Stomach (tissue), 8 donors: ENCODE measurements at regions not wholly inside any gene's neighbourhood (a gene's known extent, or its start where the extent isn't known, plus 50 kb on each side); places are given as distances from the start of the nearest gene placed in this dataset.

Source experiments
- DNase-seq, 2 donors: peaks; one replicate each; pipeline versions ENCODE4 v3.0.0 to v3.0.0-alpha.2; 2013 to 2019
- H3K27ac ChIP-seq, 5 donors: fragments of 200-600 bp in 4 of 5; sonication (generic) in 4 of 5; one replicate each; pipeline ENCODE4 v1.5.1; 2013 to 2019; ENCODE audit warnings: mild to moderate bottlenecking in 1 of 5, moderate library complexity in 1 of 5
- H3K27me3 ChIP-seq, 3 donors: fragments of 200-600 bp; sonication (generic); one replicate each; pipeline ENCODE4 v1.5.1; 2017 to 2019; ENCODE audit warnings: mixed run types in 1 of 3
- H3K36me3 ChIP-seq, 4 donors: fragments of 200-600 bp; sonication (generic); 1 replicate in 3 of 4; 2 replicates in 1 of 4; pipeline ENCODE4 v1.5.1; 2016 to 2019
- H3K4me1 ChIP-seq, 4 donors: fragments of 200-600 bp; sonication (generic); one replicate each; pipeline ENCODE4 v1.5.1; 2016 to 2019
- H3K4me3 ChIP-seq, 4 donors: fragments of 200-600 bp; sonication (generic) in 3 of 4; one replicate each; pipeline ENCODE4 v1.5.1; 2016 to 2019; ENCODE audit warnings: mild to moderate bottlenecking in 1 of 4
- H3K9me3 ChIP-seq, 4 donors: fragments of 200-600 bp; sonication (generic); one replicate each; pipeline ENCODE4 v1.5.1; 2016 to 2019
- CTCF ChIP-seq, 7 experiments: fragments of 450-650 bp in 4 of 7; fragments of 200-600 bp in 3 of 7; sonication (generic) in 3 of 7; IDR thresholded peaks; one replicate each; pipeline ENCODE4 v1.5.1; 2016 to 2019; ENCODE audit warnings: antibody characterized with exemption in 7 of 7, control low read depth in 2 of 7, mild to moderate bottlenecking in 1 of 7
- EP300 ChIP-seq: sonication (generic); formaldehyde crosslinking; IDR thresholded peaks from one replicate; pipeline ENCODE4 v1.6.1; 2017; ENCODE audit warnings: antibody characterized with exemption
- POLR2A ChIP-seq, 4 donors: fragments of 450-650 bp; IDR thresholded peaks; one replicate each; pipeline ENCODE4 v1.6.1; 2016; ENCODE audit warnings: antibody characterized with exemption in 4 of 4, control low read depth in 2 of 4, mild to moderate bottlenecking in 1 of 4, moderate library complexity in 1 of 4
- POLR2AphosphoS5 ChIP-seq, 3 donors: sonication (generic); formaldehyde crosslinking; IDR thresholded peaks; one replicate each; pipeline ENCODE4 v1.6.1; 2016; ENCODE audit warnings: antibody characterized with exemption in 3 of 3
- WGBS, 5 donors: extraction: QIAGEN DNeasy Blood & Tissue Kit in 3 of 5; methylation state at CpG; one replicate each; pipeline versions ENCODE4 v1.1.5 to v1.1.7; 2013 to 2018; 5-methylcytosine and 5-hydroxymethylcytosine counted together
- intact Hi-C: fragments of 100-400 bp; cut with DNase I; formaldehyde crosslinking; loops from one replicate; pipeline ENCODE4 v1.15.1; 2023; ENCODE audit warnings: low total_unique reads
- donor health status: healthy with polysubstance abuse.
- donor health status: Bipolar disorder and iron deficiency.
- donor health status: healthy.

- 20 to 66% (median 57%) methylated on average over 11 to 25 of the region's 25 CpGs for WGBS, 5 donors
- peak; percentile 78 to 91 for DNase-seq
- peaks cover 5 to 38% (median 24%) of the 10 kb centered on the region in 4 donors for H3K4me1 ChIP-seq
- intact Hi-C loops: loop anchor here (10.0 kb wide), 1 partner anchor 59 kb away; no protein-coding TSS in a partner anchor
- H3K27ac ChIP-seq: peak overlapping the region in 4 of 5 donors; percentile 51 to 80 (median 65)
- H3K9me3 ChIP-seq: peaks cover 0 to 6% (median 0%) of the 10 kb centered on the region in 4 donors
- TF ChIP-seq EP300 (no peak), CTCF (IDR thresholded peaks at IDR 0.05) (no peak), POLR2AphosphoS5 (IDR thresholded peaks at IDR 0.05) (peak; percentile 44 to 67 (median 59)), POLR2A (IDR thresholded peaks at IDR 0.05) (no peak)
- no peak overlapping the region for H3K4me3 ChIP-seq
- no peaks in the 10 kb centered on the region for H3K27me3 ChIP-seq
- H3K36me3 ChIP-seq: no peaks in the 10 kb centered on the region
Measured at GRCh38 chrX:39755143-39756032, 342.4 kb downstream of the BCOR start.

- H3K27ac ChIP-seq: peak overlapping the region in 3 of 5 donors; percentile 64 to 80 (median 66)
- no peaks in the 10 kb centered on the region for H3K36me3 ChIP-seq
- no peak overlapping the region for H3K4me3 ChIP-seq
- intact Hi-C loops: loop anchor here (10.0 kb wide), 1 partner anchor 59 kb away; no protein-coding TSS in a partner anchor
- peaks cover 0 to 6% (median 0%) of the 10 kb centered on the region in 4 donors for H3K9me3 ChIP-seq
- 58 to 71% (median 66%) methylated on average over 11 to 18 of the region's 18 CpGs for WGBS, 5 donors
- no peaks in the 10 kb centered on the region for H3K27me3 ChIP-seq
- peaks cover 5 to 40% (median 27%) of the 10 kb centered on the region in 4 donors for H3K4me1 ChIP-seq
- DNase-seq: no peak
- TF ChIP-seq POLR2A (IDR thresholded peaks at IDR 0.05) (no peak), EP300 (no peak), POLR2AphosphoS5 (IDR thresholded peaks at IDR 0.05) (no peak), CTCF (IDR thresholded peaks at IDR 0.05) (no peak)
Measured at GRCh38 chrX:39756086-39756883, 341.5 kb downstream of the BCOR start.

GRCh38 chrX:39757971-39758370, 339.8 kb downstream of the BCOR start:
- H3K27me3 ChIP-seq: no peaks in the 10 kb centered on the region
- H3K36me3 ChIP-seq: no peaks in the 10 kb centered on the region
- 31 to 74% (median 73%) methylated on average over 5 to 6 of the region's 6 CpGs for WGBS, 5 donors
- intact Hi-C loops: loop anchor here (10.0 kb wide), 1 partner anchor 57 kb away; no protein-coding TSS in a partner anchor
- H3K9me3 ChIP-seq: no peaks in the 10 kb centered on the region
- H3K4me1 ChIP-seq: peaks cover 5 to 38% (median 25%) of the 10 kb centered on the region in 4 donors
- H3K27ac ChIP-seq: peak overlapping the region in 1 of 5 donors; percentile 78
- H3K4me3 ChIP-seq: no peak overlapping the region
- no peak for DNase-seq
- TF ChIP-seq POLR2AphosphoS5 (IDR thresholded peaks at IDR 0.05) (no peak), CTCF (IDR thresholded peaks at IDR 0.05) (no peak), EP300 (no peak), POLR2A (IDR thresholded peaks at IDR 0.05) (no peak)
